ENCODE measurements at regions not wholly inside any gene's neighbourhood (a gene's known extent, or its start where the extent isn't known, plus 50 kb on each side); places are given as distances from the start of the nearest gene placed in this dataset.

- Histone ChIP-seq H3K36me3 (no peaks in the 10 kb centered on the region), H3K27ac (no peak overlapping the region), H3K27me3 (no peaks in the 10 kb centered on the region), H3K9me3 (no peaks in the 10 kb centered on the region), H3K4me1 (no peaks in the 10 kb centered on the region), H3K4me3 (no peak overlapping the region)
- no peak for TF ChIP-seq EP300 (IDR thresholded peaks at IDR 0.05)
- no peak for TF ChIP-seq POLR2AphosphoS5 (IDR thresholded peaks at IDR 0.05)
- TF ChIP-seq CTCF (IDR thresholded peaks at IDR 0.05): no peak
- TF ChIP-seq POLR2A (IDR thresholded peaks at IDR 0.05): no peak
- WGBS: 61% methylated on average over 11 of the region's 11 CpGs
- no peak for DNase-seq (ENCODE audit: low spot score in 2 of 2)
These were observed 288.7 kb downstream of the LPIN1 start for GRCh38 chr2:12035029-12035720.

GRCh38 chr2:12035956-12036639 lies 289.7 kb downstream of the LPIN1 start:
- WGBS: 94% methylated on average over 1 of the region's 1 CpG
- no peaks in the 10 kb centered on the region for H3K36me3 ChIP-seq
- no peaks in the 10 kb centered on the region for H3K9me3 ChIP-seq
- no peaks in the 10 kb centered on the region for H3K27me3 ChIP-seq
- no peak overlapping the region for H3K4me3 ChIP-seq
- TF ChIP-seq POLR2AphosphoS5 (IDR thresholded peaks at IDR 0.05) (no peak), EP300 (IDR thresholded peaks at IDR 0.05) (no peak), CTCF (IDR thresholded peaks at IDR 0.05) (no peak), POLR2A (IDR thresholded peaks at IDR 0.05) (no peak)
- no peaks in the 10 kb centered on the region for H3K4me1 ChIP-seq
- DNase-seq (ENCODE audit: low spot score in 2 of 2): no peak
- H3K27ac ChIP-seq: no peak overlapping the region

- Histone ChIP-seq H3K27me3 (no peaks in the 10 kb centered on the region), H3K4me3 (no peak overlapping the region), H3K27ac (no peak overlapping the region), H3K36me3 (no peaks in the 10 kb centered on the region), H3K9me3 (no peaks in the 10 kb centered on the region), H3K4me1 (no peaks in the 10 kb centered on the region)
- DNase-seq (ENCODE audit: low spot score in 2 of 2): no peak
- WGBS: 76% methylated on average over 8 of the region's 8 CpGs
- TF ChIP-seq POLR2AphosphoS5 (IDR thresholded peaks at IDR 0.05) (no peak), POLR2A (IDR thresholded peaks at IDR 0.05) (no peak), CTCF (IDR thresholded peaks at IDR 0.05) (no peak), EP300 (IDR thresholded peaks at IDR 0.05) (no peak)
These were observed 290.2 kb downstream of the LPIN1 start for GRCh38 chr2:12036640-12036983.

GRCh38 chr2:12037301-12037700 lies 290.9 kb downstream of the LPIN1 start:
- no peak for DNase-seq (ENCODE audit: low spot score in 2 of 2)
- WGBS: 100% methylated on average over 2 of the region's 2 CpGs
- Histone ChIP-seq H3K9me3 (no peaks in the 10 kb centered on the region), H3K36me3 (no peaks in the 10 kb centered on the region), H3K4me1 (no peaks in the 10 kb centered on the region), H3K27me3 (no peaks in the 10 kb centered on the region), H3K27ac (no peak overlapping the region), H3K4me3 (no peak overlapping the region)
- TF ChIP-seq POLR2AphosphoS5 (IDR thresholded peaks at IDR 0.05) (no peak), EP300 (IDR thresholded peaks at IDR 0.05) (no peak), POLR2A (IDR thresholded peaks at IDR 0.05) (no peak), CTCF (IDR thresholded peaks at IDR 0.05) (no peak)

- no peak for DNase-seq (ENCODE audit: low spot score in 2 of 2)
- no peaks in the 10 kb centered on the region for H3K9me3 ChIP-seq
- TF ChIP-seq POLR2AphosphoS5 (IDR thresholded peaks at IDR 0.05) (no peak), EP300 (IDR thresholded peaks at IDR 0.05) (no peak), CTCF (IDR thresholded peaks at IDR 0.05) (no peak), POLR2A (IDR thresholded peaks at IDR 0.05) (no peak)
- H3K4me3 ChIP-seq: no peak overlapping the region
- no peaks in the 10 kb centered on the region for H3K4me1 ChIP-seq
- H3K36me3 ChIP-seq: no peaks in the 10 kb centered on the region
- H3K27me3 ChIP-seq: no peaks in the 10 kb centered on the region
- WGBS: 93% methylated on average over 6 of the region's 6 CpGs
- H3K27ac ChIP-seq: no peak overlapping the region
These were observed 294.8 kb downstream of the LPIN1 start for GRCh38 chr2:12041236-12041635.

All from suprapubic skin (tissue), 4 donors.